Peyer's patch (tissue), 4 donors: ENCODE measurements at regions not wholly inside any gene's neighbourhood (a gene's known extent, or its start where the extent isn't known, plus 50 kb on each side); places are given as distances from the start of the nearest gene placed in this dataset.

ENCODE experiments used
- POLR2A ChIP-seq, 2 donors: fragments of 450-650 bp; IDR thresholded peaks; one replicate each; pipeline ENCODE4 v1.5.1; 2017; ENCODE audit warnings: antibody characterized with exemption in 2 of 2, mild to moderate bottlenecking in 2 of 2, moderate library complexity in 2 of 2
- TF ChIP-seq, protein P1 (sequence below), 6 experiments: fragments of 450-650 bp in 4 of 6; fragments of 200-600 bp in 2 of 6; sonication (generic) in 1 of 6; IDR thresholded peaks; one replicate each; pipeline ENCODE4 v1.5.1; 2017 to 2019; ENCODE audit warnings: antibody characterized with exemption in 6 of 6, mild to moderate bottlenecking in 3 of 6, moderate library complexity in 1 of 6

DNA sequence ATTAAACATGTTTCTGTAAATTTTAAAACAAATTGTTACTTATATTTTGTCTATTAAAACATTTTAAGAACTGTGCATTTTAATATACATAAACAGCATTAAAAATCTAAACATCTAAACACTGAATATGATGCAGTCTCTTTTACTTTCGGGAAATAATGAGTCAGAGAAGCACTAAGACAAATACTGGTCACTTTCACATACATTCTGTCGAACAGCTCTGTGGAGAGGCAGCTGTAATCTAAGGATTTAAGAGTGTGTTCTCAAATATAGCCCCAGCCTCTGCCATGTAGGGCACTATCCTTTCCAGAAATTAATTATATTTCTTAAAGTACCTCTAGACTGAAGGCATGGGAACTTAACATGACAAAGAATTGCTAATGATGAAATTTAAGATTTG, 89.6 kb upstream of the PTGFR start:
- TF ChIP-seq, protein P1, sequence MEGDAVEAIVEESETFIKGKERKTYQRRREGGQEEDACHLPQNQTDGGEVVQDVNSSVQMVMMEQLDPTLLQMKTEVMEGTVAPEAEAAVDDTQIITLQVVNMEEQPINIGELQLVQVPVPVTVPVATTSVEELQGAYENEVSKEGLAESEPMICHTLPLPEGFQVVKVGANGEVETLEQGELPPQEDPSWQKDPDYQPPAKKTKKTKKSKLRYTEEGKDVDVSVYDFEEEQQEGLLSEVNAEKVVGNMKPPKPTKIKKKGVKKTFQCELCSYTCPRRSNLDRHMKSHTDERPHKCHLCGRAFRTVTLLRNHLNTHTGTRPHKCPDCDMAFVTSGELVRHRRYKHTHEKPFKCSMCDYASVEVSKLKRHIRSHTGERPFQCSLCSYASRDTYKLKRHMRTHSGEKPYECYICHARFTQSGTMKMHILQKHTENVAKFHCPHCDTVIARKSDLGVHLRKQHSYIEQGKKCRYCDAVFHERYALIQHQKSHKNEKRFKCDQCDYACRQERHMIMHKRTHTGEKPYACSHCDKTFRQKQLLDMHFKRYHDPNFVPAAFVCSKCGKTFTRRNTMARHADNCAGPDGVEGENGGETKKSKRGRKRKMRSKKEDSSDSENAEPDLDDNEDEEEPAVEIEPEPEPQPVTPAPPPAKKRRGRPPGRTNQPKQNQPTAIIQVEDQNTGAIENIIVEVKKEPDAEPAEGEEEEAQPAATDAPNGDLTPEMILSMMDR (IDR thresholded peaks at IDR 0.05), result no peak
- TF ChIP-seq POLR2A (IDR thresholded peaks at IDR 0.05), result no peak
